ENCODE measurements at regions not wholly inside any gene's neighbourhood (a gene's known extent, or its start where the extent isn't known, plus 50 kb on each side); places are given as distances from the start of the nearest gene placed in this dataset.

- H3K27me3 Mint-ChIP-seq, result peaks cover 6% of the 10 kb centered on the region
- H3K4me3 Mint-ChIP-seq, result no peak overlapping the region
- peaks cover 3% of the 10 kb centered on the region for H3K4me1 Mint-ChIP-seq
- POLR2A ChIA-PET, result no interaction called here
- no peak overlapping the region for H3K27ac Mint-ChIP-seq
- H3K36me3 Mint-ChIP-seq, result no peaks in the 10 kb centered on the region
- H3K9me3 Mint-ChIP-seq, result no peaks in the 10 kb centered on the region
- DNase-seq, result no peak
- ATAC-seq (ENCODE audit: low read depth), result no peak
Observed at GRCh38 chr1:209224886-209225285, 358.6 kb upstream of the CAMK1G start.

GRCh38 chr1:209227171-209227570, 356.3 kb upstream of the CAMK1G start:
- Mint-ChIP-seq H3K27ac (no peak overlapping the region), H3K4me3 (no peak overlapping the region), H3K4me1 (peaks cover 3% of the 10 kb centered on the region), H3K36me3 (no peaks in the 10 kb centered on the region), H3K27me3 (peaks cover 8% of the 10 kb centered on the region), H3K9me3 (peaks cover 3% of the 10 kb centered on the region)
- no peak for ATAC-seq (ENCODE audit: low read depth)
- no peak for DNase-seq
- POLR2A ChIA-PET, result no interaction called here

- Mint-ChIP-seq H3K4me1 (peaks cover 3% of the 10 kb centered on the region), H3K27me3 (peaks cover 8% of the 10 kb centered on the region), H3K27ac (no peak overlapping the region), H3K9me3 (peaks cover 3% of the 10 kb centered on the region), H3K36me3 (no peaks in the 10 kb centered on the region), H3K4me3 (no peak overlapping the region)
- no peak for ATAC-seq (ENCODE audit: low read depth)
- no peak for DNase-seq
- POLR2A ChIA-PET, result no interaction called here
Observed at GRCh38 chr1:209227941-209228340, 355.6 kb upstream of the CAMK1G start.

GRCh38 chr1:209229494-209230061, 353.9 kb upstream of the CAMK1G start:
- no peak for ATAC-seq (ENCODE audit: low read depth)
- H3K27me3 Mint-ChIP-seq, result peaks cover 8% of the 10 kb centered on the region
- peaks cover 3% of the 10 kb centered on the region for H3K9me3 Mint-ChIP-seq
- H3K4me1 Mint-ChIP-seq, result no peaks in the 10 kb centered on the region
- DNase-seq, result no peak
- H3K27ac Mint-ChIP-seq, result no peak overlapping the region
- H3K4me3 Mint-ChIP-seq, result no peak overlapping the region
- H3K36me3 Mint-ChIP-seq, result no peaks in the 10 kb centered on the region
- POLR2A ChIA-PET, result no interaction called here

GRCh38 chr1:209230314-209230713, 353.2 kb upstream of the CAMK1G start:
- no peak for ATAC-seq (ENCODE audit: low read depth)
- no peak overlapping the region for H3K4me3 Mint-ChIP-seq
- peaks cover 3% of the 10 kb centered on the region for H3K9me3 Mint-ChIP-seq
- H3K27ac Mint-ChIP-seq, result no peak overlapping the region
- no peak for DNase-seq
- POLR2A ChIA-PET, result no interaction called here
- peaks cover 8% of the 10 kb centered on the region for H3K27me3 Mint-ChIP-seq
- H3K36me3 Mint-ChIP-seq, result no peaks in the 10 kb centered on the region
- H3K4me1 Mint-ChIP-seq, result no peaks in the 10 kb centered on the region

GRCh38 chr1:209231476-209232156, 351.9 kb upstream of the CAMK1G start:
- H3K27ac Mint-ChIP-seq, result no peak overlapping the region
- peaks cover 8% of the 10 kb centered on the region for H3K27me3 Mint-ChIP-seq
- DNase-seq, result no peak
- POLR2A ChIA-PET, result no interaction called here
- H3K36me3 Mint-ChIP-seq, result no peaks in the 10 kb centered on the region
- H3K4me3 Mint-ChIP-seq, result no peak overlapping the region
- no peak for ATAC-seq (ENCODE audit: low read depth)
- peaks cover 3% of the 10 kb centered on the region for H3K9me3 Mint-ChIP-seq
- no peaks in the 10 kb centered on the region for H3K4me1 Mint-ChIP-seq

- ATAC-seq (ENCODE audit: low read depth) (no peak), DNase-seq (no peak)
- H3K27me3 Mint-ChIP-seq, result peaks cover 8% of the 10 kb centered on the region
- H3K9me3 Mint-ChIP-seq, result peaks cover 3% of the 10 kb centered on the region
- H3K4me3 Mint-ChIP-seq, result no peak overlapping the region
- no peaks in the 10 kb centered on the region for H3K36me3 Mint-ChIP-seq
- POLR2A ChIA-PET, result no interaction called here
- no peaks in the 10 kb centered on the region for H3K4me1 Mint-ChIP-seq
- no peak overlapping the region for H3K27ac Mint-ChIP-seq
Observed at GRCh38 chr1:209232197-209232596, 351.3 kb upstream of the CAMK1G start.

- ATAC-seq (ENCODE audit: low read depth) (no peak), DNase-seq (no peak)
- Mint-ChIP-seq H3K27me3 (peaks cover 8% of the 10 kb centered on the region), H3K4me1 (no peaks in the 10 kb centered on the region), H3K9me3 (peaks cover 3% of the 10 kb centered on the region), H3K27ac (no peak overlapping the region), H3K36me3 (no peaks in the 10 kb centered on the region), H3K4me3 (no peak overlapping the region)
- POLR2A ChIA-PET, result no interaction called here
Observed at GRCh38 chr1:209232759-209233158, 350.8 kb upstream of the CAMK1G start.

- POLR2A ChIA-PET, result no interaction called here
- no peak overlapping the region for H3K4me3 Mint-ChIP-seq
- no peaks in the 10 kb centered on the region for H3K36me3 Mint-ChIP-seq
- H3K27me3 Mint-ChIP-seq, result peaks cover 5% of the 10 kb centered on the region
- DNase-seq, result no peak
- H3K4me1 Mint-ChIP-seq, result no peaks in the 10 kb centered on the region
- ATAC-seq (ENCODE audit: low read depth), result no peak
- H3K27ac Mint-ChIP-seq, result no peak overlapping the region
- H3K9me3 Mint-ChIP-seq, result peaks cover 3% of the 10 kb centered on the region
Observed at GRCh38 chr1:209235166-209235565, 348.3 kb upstream of the CAMK1G start.

GRCh38 chr1:209238356-209238755, 345.2 kb upstream of the CAMK1G start:
- Mint-ChIP-seq H3K9me3 (no peaks in the 10 kb centered on the region), H3K4me3 (no peak overlapping the region), H3K27ac (no peak overlapping the region), H3K36me3 (no peaks in the 10 kb centered on the region), H3K4me1 (no peaks in the 10 kb centered on the region), H3K27me3 (no peaks in the 10 kb centered on the region)
- ATAC-seq (ENCODE audit: low read depth) (no peak), DNase-seq (no peak)
- POLR2A ChIA-PET, result no interaction called here

- H3K27ac Mint-ChIP-seq, result no peak overlapping the region
- H3K27me3 Mint-ChIP-seq, result no peaks in the 10 kb centered on the region
- H3K9me3 Mint-ChIP-seq, result no peaks in the 10 kb centered on the region
- ATAC-seq (ENCODE audit: low read depth), result no peak
- no peaks in the 10 kb centered on the region for H3K4me1 Mint-ChIP-seq
- DNase-seq, result no peak
- H3K36me3 Mint-ChIP-seq, result no peaks in the 10 kb centered on the region
- H3K4me3 Mint-ChIP-seq, result no peak overlapping the region
- POLR2A ChIA-PET, result no interaction called here
Observed at GRCh38 chr1:209240351-209240750, 343.2 kb upstream of the CAMK1G start.

GRCh38 chr1:209241487-209241886, 342.0 kb upstream of the CAMK1G start:
- Mint-ChIP-seq H3K27me3 (no peaks in the 10 kb centered on the region), H3K4me1 (no peaks in the 10 kb centered on the region), H3K4me3 (no peak overlapping the region), H3K36me3 (no peaks in the 10 kb centered on the region), H3K27ac (no peak overlapping the region), H3K9me3 (no peaks in the 10 kb centered on the region)
- ATAC-seq (ENCODE audit: low read depth), result no peak
- DNase-seq, result no peak
- POLR2A ChIA-PET, result no interaction called here

- DNase-seq, result no peak
- H3K9me3 Mint-ChIP-seq, result no peaks in the 10 kb centered on the region
- peak; percentile 50 for ATAC-seq (ENCODE audit: low read depth)
- POLR2A ChIA-PET, result no interaction called here
- no peaks in the 10 kb centered on the region for H3K4me1 Mint-ChIP-seq
- no peaks in the 10 kb centered on the region for H3K36me3 Mint-ChIP-seq
- H3K4me3 Mint-ChIP-seq, result no peak overlapping the region
- H3K27me3 Mint-ChIP-seq, result no peaks in the 10 kb centered on the region
- no peak overlapping the region for H3K27ac Mint-ChIP-seq
Observed at GRCh38 chr1:209248649-209249279, 334.8 kb upstream of the CAMK1G start.

GRCh38 chr1:209249280-209249670, 334.2 kb upstream of the CAMK1G start:
- H3K4me1 Mint-ChIP-seq, result no peaks in the 10 kb centered on the region
- H3K27me3 Mint-ChIP-seq, result no peaks in the 10 kb centered on the region
- H3K27ac Mint-ChIP-seq, result no peak overlapping the region
- ATAC-seq (ENCODE audit: low read depth) (no peak), DNase-seq (no peak)
- POLR2A ChIA-PET, result no interaction called here
- no peaks in the 10 kb centered on the region for H3K36me3 Mint-ChIP-seq
- H3K9me3 Mint-ChIP-seq, result no peaks in the 10 kb centered on the region
- no peak overlapping the region for H3K4me3 Mint-ChIP-seq

Measured in activated naive CD8-positive, alpha-beta T cell treated with anti-CD3 and anti-CD28 coated beads, Interleukin-2, amount 10 ng/mL, durations not matched to agents 7 days and 5 days (primary cell).